HCT116 (cell line): ENCODE measurements at regions not wholly inside any gene's neighbourhood (a gene's known extent, or its start where the extent isn't known, plus 50 kb on each side); places are given as distances from the start of the nearest gene placed in this dataset.

Experiments
- ATAC-seq: fragments of 200-7000 bp; cut with Tn5 transposase; 2 replicates; pipeline ENCODE4 v1.9.1; 2020; ENCODE audit warnings: mild to moderate bottlenecking, moderate library complexity
- BruUV-seq: library from RNA; stranded (reverse); fragments of 400-500 nt; replicated peaks from 2 replicates; lab custom pipeline; 2021; lab: Mats Ljungman, UMichigan
- CTCF ChIA-PET: fragments of 300-600 bp; sonication (Branson Sonifier 250); formaldehyde crosslinking; loops from one replicate; lab custom pipeline; 2021; ENCODE audit warnings: antibody characterized with exemption; lab: Charles Lee
- POLR2A ChIA-PET: fragments of 300-600, 350-600 bp; sonication (Branson Sonifier 250); formaldehyde crosslinking; loops from one replicate; lab custom pipeline; 2021; ENCODE audit warnings: antibody characterized with exemption; lab: Charles Lee
- RAD21 ChIA-PET, 2 experiments: fragments of 300-600 bp; sonication (Branson Sonifier 250); formaldehyde crosslinking; loops; one replicate each; lab custom pipeline; 2023; ENCODE audit warnings: low total read pairs in 2 of 2; ENCODE audit not compliant: uncharacterized antibody in 2 of 2, unreplicated experiment in 2 of 2, low non-redundant PET in 1 of 2; lab: Charles Lee
- DNase-seq: peaks from one replicate; pipeline ENCODE4 v3.0.0-alpha.2; 2010; ENCODE audit warnings: low read depth, low spot score
- H2AFZ ChIP-seq: fragments of 200-600 bp; shearing (Covaris generic), sonication (generic); 2 replicates; pipeline ENCODE4 v1.6.1; 2017; ENCODE audit warnings: low read depth, mixed run types, mixed read lengths, antibody characterized with exemption, low read length; ENCODE audit not compliant: poor library complexity, severe bottlenecking
- H3K27ac ChIP-seq: 2 replicates; pipeline ENCODE4 v1.5.1; 2012; ENCODE audit warnings: low read depth, low read length
- H3K27me3 ChIP-seq: fragments of 200-600 bp; sonication (generic); 2 replicates; pipeline ENCODE4 v1.6.1; 2016; ENCODE audit warnings: mixed run types, low read length, mixed read lengths; ENCODE audit not compliant: insufficient read depth
- H3K36me3 ChIP-seq, 2 experiments: fragments of 200-500 bp in 1 of 2; fragments of 200-600 bp in 1 of 2; sonication (Bioruptor generic) in 1 of 2; sonication (generic) in 1 of 2; 2 replicates each; pipeline versions ENCODE4 v1.5.1 to v1.6.1; 2014 to 2016; ENCODE audit warnings: low read length in 2 of 2, inconsistent platforms in 1 of 2, mixed read lengths in 1 of 2, mixed run types in 1 of 2; ENCODE audit not compliant: insufficient read depth in 2 of 2, control insufficient read depth in 1 of 2
- H3K4me1 ChIP-seq, 2 experiments: fragments of 200-600 bp in 1 of 2; sonication (generic) in 1 of 2; 2 replicates each; pipeline versions ENCODE4 v1.5.1 to v1.6.1; 2012 to 2017; ENCODE audit warnings: low read length in 2 of 2, inconsistent platforms in 1 of 2, mild to moderate bottlenecking in 1 of 2, mixed read lengths in 1 of 2, mixed run types in 1 of 2, moderate library complexity in 1 of 2; ENCODE audit not compliant: insufficient read depth in 2 of 2, control insufficient read depth in 1 of 2
- H3K4me2 ChIP-seq: fragments of 200-600 bp; sonication (generic); 2 replicates; pipeline ENCODE4 v1.6.1; 2017; ENCODE audit warnings: mixed run types, low read length, mixed read lengths
- H3K4me3 ChIP-seq, 2 experiments: fragments of 200-600 bp in 1 of 2; sonication (generic) in 1 of 2; replicated peaks in 1 of 2; 2 replicates each; pipeline ENCODE4 v1.5.1; 2011 to 2016; ENCODE audit warnings: low read length in 2 of 2, control low read depth in 1 of 2, low read depth in 1 of 2, mild to moderate bottlenecking in 1 of 2, mixed read lengths in 1 of 2, mixed run types in 1 of 2
- H3K79me2 ChIP-seq: fragments of 200-600 bp; sonication (generic); 2 replicates; pipeline ENCODE4 v1.6.1; 2017; ENCODE audit warnings: mild to moderate bottlenecking, mixed run types, low read length, moderate library complexity, mixed read lengths; ENCODE audit not compliant: insufficient read depth
- H3K9ac ChIP-seq: fragments of 200-600 bp; sonication (generic); 2 replicates; pipeline ENCODE4 v1.6.1; 2016; ENCODE audit warnings: low read length, mixed read lengths
- H3K9me2 ChIP-seq: fragments of 200-600 bp; sonication (generic), shearing (Covaris generic); 2 replicates; pipeline ENCODE4 v1.6.1; 2017; ENCODE audit warnings: mixed run types, mild to moderate bottlenecking, moderate library complexity; ENCODE audit not compliant: insufficient read depth
- H3K9me3 ChIP-seq, 2 experiments: fragments of 200-500 bp in 1 of 2; fragments of 200-600 bp in 1 of 2; sonication (Bioruptor generic) in 1 of 2; sonication (generic) in 1 of 2; 2 replicates each; pipeline ENCODE4 v1.6.1; 2014 to 2017; ENCODE audit warnings: low read length in 2 of 2, mixed read lengths in 2 of 2, inconsistent platforms in 1 of 2, low read depth in 1 of 2, mild to moderate bottlenecking in 1 of 2, mixed run types in 1 of 2, moderate library complexity in 1 of 2; ENCODE audit not compliant: control insufficient read depth in 1 of 2, insufficient read depth in 1 of 2
- H4K20me1 ChIP-seq: fragments of 200-600 bp; sonication (generic), shearing (Covaris generic); 2 replicates; pipeline ENCODE4 v1.6.1; 2017; ENCODE audit warnings: mixed run types, mild to moderate bottlenecking, moderate library complexity; ENCODE audit not compliant: insufficient read depth
- CBX3 ChIP-seq: IDR thresholded peaks from 2 replicates; pipeline ENCODE4 v1.6.1; 2012; ENCODE audit warnings: low read depth
- EGR1 ChIP-seq: IDR thresholded peaks from 2 replicates; pipeline ENCODE4 v1.6.1; 2012; ENCODE audit warnings: low read depth
- ELF1 ChIP-seq: IDR thresholded peaks from 2 replicates; pipeline ENCODE4 v1.6.1; 2012; ENCODE audit warnings: low read depth, borderline replicate concordance
- EZH2phosphoT487 ChIP-seq: fragments of 200-600 bp; IDR thresholded peaks from 2 replicates; pipeline ENCODE4 v1.6.1; 2018; ENCODE audit warnings: antibody characterized with exemption, borderline replicate concordance
- FOSL1 ChIP-seq: IDR thresholded peaks from 2 replicates; pipeline ENCODE4 v1.6.1; 2012; ENCODE audit warnings: low read depth
- POLR2A ChIP-seq: IDR thresholded peaks from 2 replicates; pipeline ENCODE4 v1.7.0; 2011; ENCODE audit warnings: borderline replicate concordance; ENCODE audit not compliant: insufficient read depth, insufficient read length; ENCODE audit errors: extremely low read depth
- RAD21 ChIP-seq: IDR thresholded peaks from 2 replicates; pipeline ENCODE4 v1.6.1; 2012; ENCODE audit warnings: low read depth, mild to moderate bottlenecking
- SIN3A ChIP-seq: IDR thresholded peaks from 2 replicates; pipeline ENCODE4 v1.6.1; 2012; ENCODE audit warnings: low read depth
- SP1 ChIP-seq: IDR thresholded peaks from 2 replicates; pipeline ENCODE4 v1.6.1; 2012; ENCODE audit warnings: low read depth
- YY1 ChIP-seq: IDR thresholded peaks from 2 replicates; pipeline ENCODE4 v1.6.1; 2011; ENCODE audit warnings: low read length, low read depth, moderate library complexity, mild to moderate bottlenecking; ENCODE audit not compliant: insufficient replicate concordance; ENCODE audit errors: extremely low read depth
- ZFX ChIP-seq: fragments of 450-650 bp; IDR thresholded peaks from 2 replicates; pipeline ENCODE4 v1.6.1; 2017
- ZNF274 ChIP-seq: fragments of 200-500 bp; sonication (Bioruptor generic); IDR thresholded peaks from 2 replicates; pipeline ENCODE4 v1.6.1; 2014; ENCODE audit warnings: mild to moderate bottlenecking, low read depth, low read length, inconsistent platforms
- intact Hi-C: fragments of 100-400 bp; cut with micrococcal nuclease; formaldehyde crosslinking; loops from 2 replicates; pipeline ENCODE4 v1.10.0; 2022
- TF ChIP-seq, protein P1 (sequence below): IDR thresholded peaks from 2 replicates; pipeline ENCODE4 v1.6.1; 2012
- TF ChIP-seq, protein P2 (sequence below): IDR thresholded peaks from 2 replicates; pipeline ENCODE4 v1.6.1; 2012
- TF ChIP-seq, protein P3 (sequence below): IDR thresholded peaks from 2 replicates; pipeline ENCODE4 v1.6.1; 2011; ENCODE audit warnings: mild to moderate bottlenecking, low read length, moderate library complexity; ENCODE audit not compliant: insufficient replicate concordance; ENCODE audit errors: extremely low read depth

DNA sequence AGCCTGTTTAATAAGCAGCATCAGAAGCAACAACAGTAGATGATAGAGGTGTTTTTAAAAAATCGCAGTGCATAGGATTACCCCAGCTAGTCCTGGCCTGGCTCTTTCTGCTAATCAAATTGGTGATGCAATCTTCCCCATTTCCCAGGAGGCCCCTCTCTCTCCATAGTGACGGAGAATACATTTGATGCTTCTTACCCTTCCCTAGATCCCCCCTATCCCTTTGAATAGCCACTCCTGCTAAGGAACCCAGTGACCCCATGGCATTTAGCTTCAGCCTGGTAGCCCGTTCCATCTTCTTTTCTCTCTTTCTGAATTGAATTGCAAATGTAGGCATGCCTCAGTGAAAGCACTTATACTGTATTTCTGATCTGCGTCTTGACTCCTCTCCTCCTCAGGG, 223.6 kb upstream of the GAP43 start:
- CTCF ChIA-PET: no interaction called here
- Histone ChIP-seq H3K4me1 (no peaks in the 10 kb centered on the region), H2AFZ (no peak overlapping the region), H3K9me3 (no peaks in the 10 kb centered on the region), H3K79me2 (no peaks in the 10 kb centered on the region), H3K9me2 (no peaks in the 10 kb centered on the region), H3K27ac (no peak overlapping the region), H4K20me1 (no peaks in the 10 kb centered on the region), H3K27me3 (no peaks in the 10 kb centered on the region), H3K9ac (no peak overlapping the region), H3K36me3 (no peaks in the 10 kb centered on the region), H3K4me2 (no peak overlapping the region), H3K4me3 (no peak overlapping the region)
- BruUV-seq: no TSS peak
- no peak for DNase-seq
- no peak for ATAC-seq
- intact Hi-C loops: no loop called here
- TF ChIP-seq RAD21 (no peak), ELF1 (no peak), CBX3 (no peak), FOSL1 (no peak), SP1 (no peak), POLR2A (no peak), SIN3A (no peak), EZH2phosphoT487 (no peak), EGR1 (no peak), YY1 (no peak), ZFX (no peak), ZNF274 (no peak)
- TF ChIP-seq, protein P1, sequence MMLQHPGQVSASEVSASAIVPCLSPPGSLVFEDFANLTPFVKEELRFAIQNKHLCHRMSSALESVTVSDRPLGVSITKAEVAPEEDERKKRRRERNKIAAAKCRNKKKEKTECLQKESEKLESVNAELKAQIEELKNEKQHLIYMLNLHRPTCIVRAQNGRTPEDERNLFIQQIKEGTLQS: no peak
- TF ChIP-seq, protein P2, sequence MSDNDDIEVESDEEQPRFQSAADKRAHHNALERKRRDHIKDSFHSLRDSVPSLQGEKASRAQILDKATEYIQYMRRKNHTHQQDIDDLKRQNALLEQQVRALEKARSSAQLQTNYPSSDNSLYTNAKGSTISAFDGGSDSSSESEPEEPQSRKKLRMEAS: no peak
- TF ChIP-seq, protein P3, sequence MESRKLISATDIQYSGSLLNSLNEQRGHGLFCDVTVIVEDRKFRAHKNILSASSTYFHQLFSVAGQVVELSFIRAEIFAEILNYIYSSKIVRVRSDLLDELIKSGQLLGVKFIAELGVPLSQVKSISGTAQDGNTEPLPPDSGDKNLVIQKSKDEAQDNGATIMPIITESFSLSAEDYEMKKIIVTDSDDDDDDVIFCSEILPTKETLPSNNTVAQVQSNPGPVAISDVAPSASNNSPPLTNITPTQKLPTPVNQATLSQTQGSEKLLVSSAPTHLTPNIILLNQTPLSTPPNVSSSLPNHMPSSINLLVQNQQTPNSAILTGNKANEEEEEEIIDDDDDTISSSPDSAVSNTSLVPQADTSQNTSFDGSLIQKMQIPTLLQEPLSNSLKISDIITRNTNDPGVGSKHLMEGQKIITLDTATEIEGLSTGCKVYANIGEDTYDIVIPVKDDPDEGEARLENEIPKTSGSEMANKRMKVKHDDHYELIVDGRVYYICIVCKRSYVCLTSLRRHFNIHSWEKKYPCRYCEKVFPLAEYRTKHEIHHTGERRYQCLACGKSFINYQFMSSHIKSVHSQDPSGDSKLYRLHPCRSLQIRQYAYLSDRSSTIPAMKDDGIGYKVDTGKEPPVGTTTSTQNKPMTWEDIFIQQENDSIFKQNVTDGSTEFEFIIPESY: no peak
- RAD21 ChIA-PET: no interaction called here
- POLR2A ChIA-PET: no interaction called here
